Adrenal gland (tissue), 9 donors: ENCODE measurements at regions not wholly inside any gene's neighbourhood (a gene's known extent, or its start where the extent isn't known, plus 50 kb on each side); places are given as distances from the start of the nearest gene placed in this dataset.
"Not testable (repeated sequence)": the region's sequence is repeated elsewhere in the genome, so short reads cannot be mapped to it uniquely, and the experiment has no call there.

Experiments used
- DNase-seq, 7 donors: peaks; one replicate each; pipeline ENCODE4 v3.0.0-alpha.2; 2019 to 2020
- H3K27ac ChIP-seq, 5 donors: fragments of 200-600 bp; sonication (generic) in 4 of 5; 1 replicate in 3 of 5; 2 replicates in 2 of 5; pipeline versions ENCODE4 v1.5.1 to v1.8.0; 2016 to 2020; ENCODE audit warnings: mild to moderate bottlenecking in 1 of 5
- H3K27me3 ChIP-seq: fragments of 200-600 bp; 2 replicates; pipeline ENCODE4 v1.8.0; 2021
- H3K36me3 ChIP-seq, 2 donors: fragments of 200-600 bp; replicated peaks in 1 of 2; 1 replicate in 1 of 2; 2 replicates in 1 of 2; pipeline versions ENCODE4 v1.5.1 to v1.8.0; 2018 to 2022
- H3K4me1 ChIP-seq, 2 donors: fragments of 200-600 bp; replicated peaks in 1 of 2; 1 replicate in 1 of 2; 2 replicates in 1 of 2; pipeline versions ENCODE4 v1.5.1 to v1.8.0; 2018 to 2021
- H3K4me3 ChIP-seq, 4 donors: fragments of 200-600 bp; sonication (generic) in 3 of 4; one replicate each; pipeline ENCODE4 v1.5.1; 2016 to 2018
- H3K9me3 ChIP-seq, 3 donors: fragments of 200-600 bp; sonication (generic) in 1 of 3; replicated peaks in 1 of 3; 1 replicate in 2 of 3; 2 replicates in 1 of 3; pipeline versions ENCODE4 v1.5.1 to v1.8.0; 2016 to 2021
- CTCF ChIP-seq, 6 experiments: fragments of 450-650 bp in 4 of 6; fragments of 200-600 bp in 2 of 6; sonication (generic) in 1 of 6; IDR thresholded peaks; 1 replicate in 5 of 6; 2 replicates in 1 of 6; pipeline versions ENCODE4 v1.5.1 to v1.8.0; 2016 to 2021; ENCODE audit warnings: antibody characterized with exemption in 6 of 6, mild to moderate bottlenecking in 2 of 6, moderate library complexity in 1 of 6
- POLR2A ChIP-seq, 2 donors: fragments of 450-650 bp; IDR thresholded peaks; one replicate each; pipeline ENCODE4 v1.6.1; 2017; ENCODE audit warnings: antibody characterized with exemption in 2 of 2, mild to moderate bottlenecking in 2 of 2, moderate library complexity in 1 of 2
- WGBS, 4 donors: extraction: QIAGEN DNeasy Blood & Tissue Kit in 2 of 4; methylation state at CpG; one replicate each; pipeline versions ENCODE4 v1.1.5 to v1.1.7; 2013 to 2017; 5-methylcytosine and 5-hydroxymethylcytosine counted together
- intact Hi-C, 2 donors: fragments of 100-400 bp; cut with DNase I; formaldehyde crosslinking; loops; one replicate each; pipeline versions ENCODE4 v1.14.1 to v1.15.0; 2022 to 2023
- donor health status: healthy with polysubstance abuse.
- donor health status: Bipolar disorder and iron deficiency.
- donor health status: DM: yes; HTN: yes; CAD: no.
- donor health status: DM: no; HTN: no; CAD: no.
- donor health status: DM: no; HTN: no; CAD: no.

GRCh38 chr11:69948256-69949141, 129.3 kb upstream of the FGF3 start:
- peak in 4 of 7 donors; percentile 20 to 54 (median 36) for DNase-seq
- intact Hi-C loops: no loop called here
- H3K4me3 ChIP-seq: no peak overlapping the region
- 58 to 77% (median 63%) methylated on average over 15 to 24 of the region's 24 CpGs for WGBS, 4 donors
- no peaks in the 10 kb centered on the region for H3K4me1 ChIP-seq
- no peak for TF ChIP-seq POLR2A (IDR thresholded peaks at IDR 0.05)
- no peak for TF ChIP-seq CTCF (IDR thresholded peaks at IDR 0.05)
- no peaks in the 10 kb centered on the region for H3K36me3 ChIP-seq
- no peak overlapping the region for H3K27ac ChIP-seq
- H3K27me3 ChIP-seq: no peaks in the 10 kb centered on the region
- H3K9me3 ChIP-seq: no peaks in the 10 kb centered on the region

- Histone ChIP-seq H3K9me3 (no peaks in the 10 kb centered on the region), H3K27ac (no peak overlapping the region), H3K27me3 (no peaks in the 10 kb centered on the region), H3K36me3 (no peaks in the 10 kb centered on the region), H3K4me3 (no peak overlapping the region), H3K4me1 (no peaks in the 10 kb centered on the region)
- intact Hi-C loops: no loop called here
- WGBS, 4 donors: 64 to 96% (median 75%) methylated on average over 4 to 6 of the region's 6 CpGs
- no peak for TF ChIP-seq POLR2A (IDR thresholded peaks at IDR 0.05)
- peak in 3 of 7 donors; percentile 13 to 35 (median 29) for DNase-seq
These were observed 128.8 kb upstream of the ANO1 start for GRCh38 chr11:69949327-69949726.

GRCh38 chr11:69950120-69950519, 128.0 kb upstream of the ANO1 start:
- H3K27ac ChIP-seq: no peak overlapping the region
- DNase-seq: no peak
- WGBS, 4 donors: 61 to 87% (median 67%) methylated on average over 1 to 8 of the region's 8 CpGs
- no peaks in the 10 kb centered on the region for H3K36me3 ChIP-seq
- TF ChIP-seq POLR2A (IDR thresholded peaks at IDR 0.05) (no peak), CTCF (IDR thresholded peaks at IDR 0.05) (peak in 3 of 6 experiments; percentile 6 to 22 (median 17))
- H3K9me3 ChIP-seq: no peaks in the 10 kb centered on the region
- no peaks in the 10 kb centered on the region for H3K27me3 ChIP-seq
- intact Hi-C loops: no loop called here
- no peak overlapping the region for H3K4me3 ChIP-seq
- H3K4me1 ChIP-seq: no peaks in the 10 kb centered on the region

- WGBS, 4 donors: 76 to 80% (median 78%) methylated on average over 6 of the region's 6 CpGs
- Histone ChIP-seq H3K36me3 (no peaks in the 10 kb centered on the region), H3K9me3 (no peaks in the 10 kb centered on the region), H3K4me1 (no peaks in the 10 kb centered on the region), H3K27ac (no peak overlapping the region), H3K4me3 (no peak overlapping the region), H3K27me3 (no peaks in the 10 kb centered on the region)
- TF ChIP-seq POLR2A (IDR thresholded peaks at IDR 0.05) (no peak), CTCF (IDR thresholded peaks at IDR 0.05) (no peak)
- no peak for DNase-seq
- intact Hi-C loops: no loop called here
These were observed 127.5 kb upstream of the ANO1 start for GRCh38 chr11:69950621-69951020.

- no peak overlapping the region for H3K27ac ChIP-seq
- H3K4me1 ChIP-seq: no peaks in the 10 kb centered on the region
- H3K4me3 ChIP-seq: no peak overlapping the region
- DNase-seq: no peak
- no peak for TF ChIP-seq POLR2A (IDR thresholded peaks at IDR 0.05)
- no peak for TF ChIP-seq CTCF (IDR thresholded peaks at IDR 0.05)
- H3K9me3 ChIP-seq: no peaks in the 10 kb centered on the region
- 40 to 100% (median 81%) methylated on average over 1 to 8 of the region's 8 CpGs for WGBS, 4 donors
- intact Hi-C loops: no loop called here
- H3K27me3 ChIP-seq: no peaks in the 10 kb centered on the region
- H3K36me3 ChIP-seq: no peaks in the 10 kb centered on the region
These were observed 126.3 kb upstream of the ANO1 start for GRCh38 chr11:69951821-69952220.

GRCh38 chr11:69952229-69952975, 125.7 kb upstream of the ANO1 start:
- DNase-seq: not testable (repeated sequence)

More at GRCh38 chr11:69952229-69952975, 125.7 kb upstream of the ANO1 start:
- H3K4me3 ChIP-seq, H3K27ac ChIP-seq, H3K36me3 ChIP-seq, H3K9me3 ChIP-seq, intact Hi-C loops, H3K27me3 ChIP-seq, H3K4me1 ChIP-seq: not testable (repeated sequence)
- 87 to 92% (median 88%) methylated on average over 18 of the region's 18 CpGs for WGBS, 4 donors
